Natural killer cell treated with Interleukin-12 subunit alpha and Interleukin-12 subunit beta and Interleukin-15 and Interleukin-18, amount 100 ng/mL, for 72 hours (primary cell): ENCODE measurements at regions not wholly inside any gene's neighbourhood (a gene's known extent, or its start where the extent isn't known, plus 50 kb on each side); places are given as distances from the start of the nearest gene placed in this dataset.

Experiments used
- ATAC-seq, 2 donors: fragments of 150-1000 bp; cut with Tn5 transposase in 1 of 2; sonication (Bioruptor Pico), chemical (Tn5 transposase) in 1 of 2; 2 replicates each; pipeline ENCODE4 v1.10.0; 2021
- DNase-seq: peaks from one replicate; pipeline ENCODE4 v3.0.0; 2022; ENCODE audit warnings: low spot score
- H3K27ac Mint-ChIP-seq, 2 donors: 1 replicate in 1 of 2; 2 replicates in 1 of 2; pipeline ENCODE4 v1.8.0; 2022; ENCODE audit warnings: mixed read lengths in 2 of 2, mild to moderate bottlenecking in 1 of 2, moderate library complexity in 1 of 2
- H3K27me3 Mint-ChIP-seq, 2 donors: 1 replicate in 1 of 2; 2 replicates in 1 of 2; pipeline ENCODE4 v1.8.0; 2022; ENCODE audit warnings: mixed read lengths in 2 of 2
- H3K36me3 Mint-ChIP-seq: one replicate; pipeline ENCODE4 v1.8.0; 2022; ENCODE audit warnings: mixed read lengths
- H3K4me1 Mint-ChIP-seq, 2 donors: 1 replicate in 1 of 2; 2 replicates in 1 of 2; pipeline ENCODE4 v1.8.0; 2022; ENCODE audit warnings: low read depth in 2 of 2, mixed read lengths in 2 of 2, mild to moderate bottlenecking in 1 of 2
- H3K4me3 Mint-ChIP-seq: one replicate; pipeline ENCODE4 v1.8.0; 2022; ENCODE audit warnings: mixed read lengths
- H3K9me3 Mint-ChIP-seq: 2 replicates; pipeline ENCODE4 v1.8.0; 2022; ENCODE audit warnings: mixed read lengths

GRCh38 chr4:111601671-111602070 is 543.6 kb upstream of the FAM241A start:
- Mint-ChIP-seq H3K9me3 (peaks cover 4% of the 10 kb centered on the region), H3K4me1 (no peaks in the 10 kb centered on the region), H3K36me3 (no peaks in the 10 kb centered on the region), H3K4me3 (no peak overlapping the region), H3K27ac (no peak overlapping the region), H3K27me3 (no peaks in the 10 kb centered on the region)
- ATAC-seq = no peak
- DNase-seq = no peak

GRCh38 chr4:111602848-111603247 is 542.4 kb upstream of the FAM241A start:
- Mint-ChIP-seq H3K27me3 (no peaks in the 10 kb centered on the region), H3K4me1 (no peaks in the 10 kb centered on the region), H3K27ac (no peak overlapping the region), H3K4me3 (no peak overlapping the region), H3K9me3 (peaks cover 4% of the 10 kb centered on the region), H3K36me3 (no peaks in the 10 kb centered on the region)
- DNase-seq = no peak
- ATAC-seq = no peak

GRCh38 chr4:111605111-111605510 is 540.1 kb upstream of the FAM241A start:
- Mint-ChIP-seq H3K4me3 (no peak overlapping the region), H3K9me3 (peaks cover 4% of the 10 kb centered on the region), H3K36me3 (no peaks in the 10 kb centered on the region), H3K27me3 (no peaks in the 10 kb centered on the region), H3K4me1 (no peaks in the 10 kb centered on the region), H3K27ac (no peak overlapping the region)
- ATAC-seq (no peak), DNase-seq (no peak)

GRCh38 chr4:111610681-111611080 is 534.6 kb upstream of the FAM241A start:
- Mint-ChIP-seq H3K4me3 (no peak overlapping the region), H3K4me1 (no peaks in the 10 kb centered on the region), H3K27ac (no peak overlapping the region), H3K9me3 (peaks cover 4% of the 10 kb centered on the region), H3K36me3 (no peaks in the 10 kb centered on the region), H3K27me3 (no peaks in the 10 kb centered on the region)
- DNase-seq = no peak
- no peak for ATAC-seq

- no peak overlapping the region for H3K4me3 Mint-ChIP-seq
- peaks cover 10% of the 10 kb centered on the region for H3K9me3 Mint-ChIP-seq
- no peak overlapping the region for H3K27ac Mint-ChIP-seq
- ATAC-seq (no peak), DNase-seq (no peak)
- no peaks in the 10 kb centered on the region for H3K4me1 Mint-ChIP-seq
- no peaks in the 10 kb centered on the region for H3K36me3 Mint-ChIP-seq
- H3K27me3 Mint-ChIP-seq = no peaks in the 10 kb centered on the region
Measured at GRCh38 chr4:111618908-111619307, 526.3 kb upstream of the FAM241A start.

- DNase-seq (no peak), ATAC-seq (no peak)
- Mint-ChIP-seq H3K27me3 (no peaks in the 10 kb centered on the region), H3K9me3 (peaks cover 11% of the 10 kb centered on the region), H3K27ac (no peak overlapping the region), H3K36me3 (peaks cover 6% of the 10 kb centered on the region), H3K4me1 (no peaks in the 10 kb centered on the region), H3K4me3 (no peak overlapping the region)
Measured at GRCh38 chr4:111628437-111628836, 516.8 kb upstream of the FAM241A start.

- Mint-ChIP-seq H3K36me3 (peaks cover 2% of the 10 kb centered on the region), H3K27ac (no peak overlapping the region), H3K9me3 (peaks cover 8% of the 10 kb centered on the region), H3K4me1 (no peaks in the 10 kb centered on the region), H3K27me3 (no peaks in the 10 kb centered on the region), H3K4me3 (no peak overlapping the region)
- ATAC-seq (no peak), DNase-seq (no peak)
Measured at GRCh38 chr4:111630705-111631104, 514.5 kb upstream of the FAM241A start.

- H3K4me1 Mint-ChIP-seq = no peaks in the 10 kb centered on the region
- no peaks in the 10 kb centered on the region for H3K27me3 Mint-ChIP-seq
- peaks cover 3% of the 10 kb centered on the region for H3K9me3 Mint-ChIP-seq
- no peaks in the 10 kb centered on the region for H3K36me3 Mint-ChIP-seq
- no peak overlapping the region for H3K27ac Mint-ChIP-seq
- ATAC-seq = no peak
- no peak for DNase-seq
- H3K4me3 Mint-ChIP-seq = no peak overlapping the region
Measured at GRCh38 chr4:111631215-111631999, 513.8 kb upstream of the FAM241A start.

GRCh38 chr4:111632641-111633151 is 512.6 kb upstream of the FAM241A start:
- no peak for DNase-seq
- H3K27me3 Mint-ChIP-seq = no peaks in the 10 kb centered on the region
- no peak overlapping the region for H3K27ac Mint-ChIP-seq
- no peak for ATAC-seq
- no peaks in the 10 kb centered on the region for H3K4me1 Mint-ChIP-seq
- no peaks in the 10 kb centered on the region for H3K36me3 Mint-ChIP-seq
- H3K9me3 Mint-ChIP-seq = no peaks in the 10 kb centered on the region
- H3K4me3 Mint-ChIP-seq = no peak overlapping the region

- no peaks in the 10 kb centered on the region for H3K27me3 Mint-ChIP-seq
- no peak for ATAC-seq
- H3K4me1 Mint-ChIP-seq = no peaks in the 10 kb centered on the region
- no peak for DNase-seq
- no peaks in the 10 kb centered on the region for H3K9me3 Mint-ChIP-seq
- no peaks in the 10 kb centered on the region for H3K36me3 Mint-ChIP-seq
- no peak overlapping the region for H3K27ac Mint-ChIP-seq
- H3K4me3 Mint-ChIP-seq = no peak overlapping the region
Measured at GRCh38 chr4:111633663-111634266, 511.5 kb upstream of the FAM241A start.

GRCh38 chr4:111635646-111636045 is 509.6 kb upstream of the FAM241A start:
- DNase-seq (no peak), ATAC-seq (no peak)
- H3K9me3 Mint-ChIP-seq = peaks cover 3% of the 10 kb centered on the region
- H3K27ac Mint-ChIP-seq = no peak overlapping the region
- H3K4me1 Mint-ChIP-seq = no peaks in the 10 kb centered on the region
- H3K36me3 Mint-ChIP-seq = no peaks in the 10 kb centered on the region
- H3K4me3 Mint-ChIP-seq = no peak overlapping the region
- no peaks in the 10 kb centered on the region for H3K27me3 Mint-ChIP-seq

- H3K9me3 Mint-ChIP-seq = peaks cover 3% of the 10 kb centered on the region
Measured at GRCh38 chr4:111636961-111637585, 508.2 kb upstream of the FAM241A start.

GRCh38 chr4:111639120-111639690 is 506.0 kb upstream of the FAM241A start:
- H3K36me3 Mint-ChIP-seq = no peaks in the 10 kb centered on the region
- H3K27me3 Mint-ChIP-seq = no peaks in the 10 kb centered on the region
- no peak overlapping the region for H3K4me3 Mint-ChIP-seq
- ATAC-seq (no peak), DNase-seq (no peak)
- H3K9me3 Mint-ChIP-seq = peaks cover 3% of the 10 kb centered on the region
- no peak overlapping the region for H3K27ac Mint-ChIP-seq
- no peaks in the 10 kb centered on the region for H3K4me1 Mint-ChIP-seq

More at GRCh38 chr4:111636961-111637585, 508.2 kb upstream of the FAM241A start:
- Mint-ChIP-seq H3K27ac (no peak overlapping the region), H3K27me3 (no peaks in the 10 kb centered on the region), H3K4me1 (no peaks in the 10 kb centered on the region), H3K36me3 (no peaks in the 10 kb centered on the region), H3K4me3 (no peak overlapping the region)
- ATAC-seq (no peak), DNase-seq (no peak)

GRCh38 chr4:111639876-111640275 is 505.4 kb upstream of the FAM241A start:
- Mint-ChIP-seq H3K27ac (no peak overlapping the region), H3K27me3 (no peaks in the 10 kb centered on the region), H3K4me1 (no peaks in the 10 kb centered on the region), H3K9me3 (peaks cover 3% of the 10 kb centered on the region), H3K4me3 (no peak overlapping the region), H3K36me3 (no peaks in the 10 kb centered on the region)
- no peak for DNase-seq
- ATAC-seq = no peak
